GM18873 (cell line): ENCODE measurements at regions not wholly inside any gene's neighbourhood (a gene's known extent, or its start where the extent isn't known, plus 50 kb on each side); places are given as distances from the start of the nearest gene placed in this dataset.

Experiments used
- ATAC-seq: cut with Tn5 transposase; IDR thresholded peaks from one replicate; pipeline ENCODE4 v1.9.1; 2021; ENCODE audit warnings: mild to moderate bottlenecking, moderate library complexity, moderate number of reproducible peaks; ENCODE audit not compliant: unreplicated experiment, low FRiP score

DNA sequence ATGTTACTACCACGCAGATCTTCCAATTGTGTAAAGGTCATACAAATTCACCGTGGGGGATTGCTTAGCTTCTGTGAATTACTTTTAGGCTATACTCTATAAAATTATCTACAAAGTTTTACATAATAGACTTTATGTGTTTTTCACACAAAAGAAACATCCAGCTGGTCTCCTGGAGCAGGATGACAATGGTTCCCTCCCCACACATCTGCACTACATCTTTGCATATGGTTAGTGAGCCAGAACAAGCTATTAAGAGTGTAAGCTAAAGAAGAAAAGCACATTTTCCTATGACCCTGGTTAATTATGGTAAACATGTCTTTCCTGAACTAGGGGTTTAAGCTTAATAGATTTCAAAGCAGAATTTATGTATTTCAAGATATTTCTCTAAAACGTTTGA lies 295.1 kb downstream of the ASXL3 start:
- ATAC-seq, result no peak

DNA sequence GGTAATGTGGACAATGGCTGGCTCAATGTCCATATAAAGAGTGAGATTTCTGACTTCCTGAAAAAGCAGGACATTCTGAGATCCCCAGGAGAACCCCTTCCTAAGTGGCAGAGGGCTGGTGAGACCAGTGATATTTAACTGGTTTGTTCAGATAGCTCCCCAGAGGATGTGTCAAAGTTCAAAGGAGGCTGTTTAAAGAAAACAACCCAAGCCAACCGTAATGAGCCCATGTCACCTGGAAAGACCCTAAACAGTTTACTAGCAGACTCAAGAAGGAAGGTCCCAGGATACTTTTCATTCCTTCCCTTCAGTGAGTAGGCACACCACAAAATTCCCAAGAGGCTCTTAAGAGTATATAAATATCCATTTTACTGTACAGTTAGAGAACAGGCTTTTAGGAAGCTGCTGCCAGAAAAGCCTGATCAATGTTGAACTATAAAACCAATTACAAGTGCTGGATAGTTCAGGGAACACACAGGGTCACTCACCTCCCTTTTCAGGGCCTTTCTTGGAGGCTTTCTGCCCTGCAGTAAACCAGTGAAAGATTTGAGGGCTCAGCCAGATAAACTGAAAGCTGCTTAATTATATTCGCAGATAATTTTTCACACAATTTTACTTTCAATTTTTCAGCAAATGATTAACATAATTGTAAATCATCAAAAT lies 293.5 kb downstream of the ASXL3 start:
- ATAC-seq, result no peak

DNA sequence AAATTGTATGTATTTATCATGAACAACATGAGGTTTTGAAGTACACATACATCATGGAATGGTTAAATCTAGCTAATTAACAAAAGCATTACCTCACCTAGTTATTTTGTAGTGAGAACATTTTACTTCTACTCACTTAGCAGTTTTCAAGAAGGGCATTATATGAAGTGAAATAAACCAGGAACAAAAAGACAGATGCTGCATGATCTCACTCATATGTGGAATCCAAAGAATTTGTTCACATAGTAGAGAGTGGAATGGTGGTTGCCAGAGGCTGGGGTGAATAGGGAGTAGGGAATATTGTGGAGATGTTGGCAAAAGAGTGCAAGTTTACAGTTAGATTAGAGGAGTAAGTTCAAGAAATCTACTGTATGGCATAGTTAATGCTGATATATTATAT lies 292.0 kb downstream of the ASXL3 start:
- ATAC-seq, result no peak

DNA sequence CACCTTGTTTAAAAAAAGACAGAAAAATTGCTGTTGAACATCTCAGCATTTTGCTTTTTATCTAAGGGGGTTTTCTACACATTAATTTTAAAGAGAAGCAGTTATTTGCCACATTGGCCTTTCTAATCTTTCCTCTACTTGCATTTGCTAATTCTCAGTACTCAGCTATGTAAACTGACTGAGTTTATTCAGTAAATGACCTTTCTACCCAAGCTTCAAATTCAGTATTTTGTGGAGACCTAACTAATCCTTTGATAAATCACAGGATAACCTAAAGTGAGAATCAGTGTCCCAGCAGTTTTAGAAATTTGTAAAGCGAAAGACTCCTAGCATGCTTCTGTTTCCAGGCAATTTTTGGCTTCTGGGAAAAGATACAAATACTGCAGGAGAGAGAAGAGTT lies 288.4 kb downstream of the ASXL3 start:
- no peak for ATAC-seq

DNA sequence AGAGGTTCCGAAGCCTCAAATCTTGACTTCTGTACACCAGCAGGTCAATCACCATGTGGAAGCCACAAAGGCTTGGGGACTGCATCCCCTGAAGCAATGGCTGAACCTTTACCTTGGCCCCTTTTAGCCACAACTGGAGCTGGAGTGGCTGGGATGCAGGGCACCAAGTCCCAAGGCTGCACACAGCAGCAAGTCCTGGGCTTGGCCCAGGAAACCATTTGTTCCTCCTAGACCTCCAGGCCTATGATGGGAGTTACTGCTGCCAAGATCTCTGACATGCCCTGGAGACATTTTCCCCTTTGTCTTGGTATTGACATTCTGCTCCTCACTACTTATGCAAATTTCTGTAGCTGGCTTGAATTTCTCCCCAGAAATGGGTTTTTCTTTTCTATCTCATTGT lies 285.9 kb downstream of the ASXL3 start:
- ATAC-seq, result no peak

DNA sequence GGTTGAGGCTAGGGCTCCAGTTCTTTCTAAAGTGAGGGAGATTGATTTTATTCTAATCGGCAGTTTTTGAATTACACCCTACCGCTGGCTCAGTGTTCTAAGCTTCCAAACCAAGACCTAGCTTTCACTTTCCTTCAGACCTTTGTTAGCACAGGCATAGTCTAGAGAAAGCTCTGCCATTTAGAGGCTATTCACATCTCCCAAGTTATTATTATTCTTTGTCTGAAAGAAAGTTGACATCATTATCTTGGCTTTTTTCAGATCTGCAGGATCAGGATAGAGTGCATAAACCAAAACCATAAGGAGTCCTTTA lies 276.8 kb downstream of the ASXL3 start:
- no peak for ATAC-seq

DNA sequence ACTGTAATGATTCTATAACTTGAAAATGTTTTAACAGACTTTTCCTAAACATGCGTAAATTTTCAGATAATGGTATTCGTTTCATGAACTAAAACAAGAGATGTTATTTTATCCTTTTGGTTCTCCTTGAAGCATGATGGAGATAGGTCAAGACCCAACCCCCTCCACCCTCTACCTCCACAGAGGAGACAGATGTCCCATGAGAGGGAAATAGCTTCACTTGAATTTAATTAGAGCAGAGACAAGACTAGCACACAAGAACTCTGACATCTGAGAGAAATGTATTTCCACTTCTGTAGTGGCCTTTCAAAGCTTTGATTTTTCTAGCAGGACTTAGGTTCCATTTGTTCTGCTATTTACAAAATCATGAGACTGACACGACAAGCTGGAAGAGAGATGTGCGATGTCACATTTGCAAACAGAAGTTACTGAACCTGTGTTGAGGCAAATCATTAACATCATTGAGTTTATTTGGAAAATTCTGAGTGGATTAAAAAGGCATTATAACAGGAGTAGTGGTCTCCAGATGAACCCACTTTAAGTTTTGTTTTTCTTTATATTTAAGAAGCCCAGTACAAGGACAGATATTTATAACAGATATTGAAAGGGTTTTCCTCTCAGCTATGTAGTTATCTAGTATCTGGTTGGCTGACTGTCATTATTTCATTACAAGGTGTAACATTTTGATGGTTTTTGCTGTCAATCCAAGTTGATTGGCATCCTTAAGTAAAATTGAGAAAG lies 276.2 kb downstream of the ASXL3 start:
- no peak for ATAC-seq

DNA sequence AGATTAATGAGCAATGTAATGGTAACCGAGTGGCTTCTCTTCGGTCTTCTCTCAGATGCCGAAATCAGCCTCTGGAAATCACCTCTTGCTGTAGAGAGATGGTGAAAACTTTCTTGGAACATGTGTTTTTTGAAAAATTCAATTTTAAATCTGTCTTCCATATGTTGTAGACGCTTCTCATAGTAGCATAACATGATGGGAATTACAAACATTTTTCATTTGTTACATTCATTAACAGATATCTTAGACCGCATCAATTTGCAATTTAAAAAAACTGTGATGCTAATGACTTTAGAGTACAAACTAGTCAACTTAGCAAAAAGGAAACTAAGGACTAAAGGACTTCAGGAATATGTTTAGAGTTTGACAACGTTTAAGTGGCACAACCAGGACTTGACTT lies 275.2 kb downstream of the ASXL3 start:
- ATAC-seq, result no peak

DNA sequence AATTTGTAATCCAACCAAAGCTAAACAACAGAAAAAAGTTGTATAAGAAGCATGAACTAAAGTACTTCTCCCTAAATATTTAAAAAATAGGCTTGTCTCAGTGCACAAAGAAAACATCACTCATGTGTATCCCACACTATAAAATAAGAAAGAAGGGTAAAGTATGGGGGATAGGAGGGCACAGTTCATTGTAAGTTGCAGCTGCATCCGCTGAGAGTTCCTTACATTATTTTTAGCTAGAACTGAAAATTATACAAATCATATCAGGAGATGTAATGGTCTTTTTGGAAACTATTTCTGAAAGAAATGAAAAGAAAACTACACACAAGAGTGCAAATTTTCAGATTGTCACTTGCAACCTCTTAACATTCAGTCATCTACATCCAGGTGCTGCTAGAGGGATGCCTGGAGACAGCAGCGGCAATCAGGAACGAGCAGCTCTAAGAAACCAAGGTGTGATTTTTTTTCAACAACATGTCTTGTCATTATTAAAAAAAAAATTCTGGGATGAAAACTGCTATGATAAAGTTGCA lies 273.6 kb downstream of the ASXL3 start:
- no peak for ATAC-seq

DNA sequence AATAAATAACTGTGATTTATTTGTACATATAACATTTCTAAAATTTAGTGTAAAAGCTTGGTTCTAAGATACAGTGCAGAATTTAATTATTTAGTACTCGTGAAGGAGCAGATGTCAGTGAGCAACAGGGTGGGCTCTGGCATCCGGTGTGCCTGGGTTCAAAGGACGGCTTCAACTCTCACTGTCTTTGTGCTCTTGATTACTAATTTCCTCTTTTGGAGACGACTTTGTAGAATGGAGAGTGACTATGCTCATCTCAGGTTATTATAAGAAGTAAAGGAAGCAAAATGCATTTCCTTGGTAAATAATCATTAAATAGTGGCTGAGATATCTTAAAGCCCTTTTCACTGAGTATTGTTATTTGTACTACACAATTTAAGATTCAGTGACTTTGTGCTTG lies 271.7 kb downstream of the ASXL3 start:
- no peak for ATAC-seq

DNA sequence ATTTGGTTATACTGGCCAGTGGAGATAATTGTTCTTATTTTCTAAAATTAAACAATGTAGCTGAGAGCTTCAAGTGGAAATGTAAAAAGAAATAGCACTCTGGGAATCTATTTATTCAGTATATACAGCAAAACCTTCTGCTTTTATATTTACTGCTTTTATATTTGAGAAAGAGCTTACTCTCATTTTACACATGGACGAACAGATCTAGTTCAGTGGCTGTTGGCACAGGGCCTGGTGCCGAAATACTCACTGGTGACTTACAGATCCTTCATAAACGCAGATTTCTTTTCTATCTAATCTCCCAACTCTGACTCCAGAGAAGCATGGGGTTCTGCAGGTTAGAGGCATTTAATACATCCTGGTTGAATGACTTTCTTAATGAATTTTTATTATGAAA lies 266.2 kb downstream of the ASXL3 start:
- ATAC-seq, result no peak

DNA sequence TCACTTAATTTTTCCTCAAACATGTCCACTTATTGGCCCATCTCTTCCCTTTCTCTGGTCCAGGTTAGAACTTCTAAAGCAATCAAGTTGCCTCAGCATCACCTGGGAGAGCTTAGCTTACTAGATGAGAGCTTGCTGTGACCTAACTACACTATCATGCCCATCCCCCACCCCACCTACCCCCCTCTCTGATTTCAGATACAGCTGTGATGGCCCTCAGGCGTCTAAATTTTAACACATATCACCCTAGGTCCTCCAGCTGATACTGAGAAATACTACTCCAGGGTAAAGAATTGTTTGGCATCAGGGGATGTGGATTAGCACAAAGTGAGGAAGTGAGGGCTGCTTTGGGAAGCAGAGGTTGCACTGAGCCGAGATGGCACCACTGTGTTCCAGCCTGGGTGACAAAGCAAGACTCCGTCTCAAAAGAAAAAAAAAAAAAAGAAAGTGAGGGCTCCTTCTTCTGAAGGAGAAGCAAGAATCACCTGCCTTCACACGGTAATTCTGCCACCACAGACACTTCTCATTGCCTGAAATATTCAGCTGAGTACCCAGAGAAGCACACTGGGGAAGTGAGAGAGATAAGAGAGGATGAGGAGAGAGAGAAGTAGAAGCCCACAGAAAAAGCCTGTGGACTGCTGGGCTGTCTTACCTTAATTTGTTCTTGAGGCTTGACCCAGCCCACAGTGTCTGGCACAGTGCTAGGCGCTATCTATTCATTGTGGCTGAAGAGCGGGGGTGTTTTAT lies 263.4 kb downstream of the ASXL3 start:
- ATAC-seq, result no peak

DNA sequence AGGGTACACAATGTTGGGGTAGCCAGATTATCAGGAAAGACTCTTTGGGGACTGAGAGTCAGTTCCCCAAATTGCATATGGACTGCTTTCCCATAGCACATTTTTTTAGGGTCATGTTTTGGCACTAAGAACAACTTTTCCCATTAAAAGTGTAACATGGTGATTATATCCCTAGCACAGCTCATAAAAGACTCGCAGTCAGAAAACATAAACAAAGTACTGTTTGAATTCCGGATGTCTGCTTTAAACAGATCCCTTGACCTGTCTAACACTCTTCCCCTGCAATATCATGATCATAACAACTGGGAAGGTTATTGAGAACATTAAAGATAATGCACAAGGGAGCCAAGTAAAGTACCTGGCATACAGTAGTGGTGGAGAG lies 262.2 kb downstream of the ASXL3 start:
- ATAC-seq, result no peak

DNA sequence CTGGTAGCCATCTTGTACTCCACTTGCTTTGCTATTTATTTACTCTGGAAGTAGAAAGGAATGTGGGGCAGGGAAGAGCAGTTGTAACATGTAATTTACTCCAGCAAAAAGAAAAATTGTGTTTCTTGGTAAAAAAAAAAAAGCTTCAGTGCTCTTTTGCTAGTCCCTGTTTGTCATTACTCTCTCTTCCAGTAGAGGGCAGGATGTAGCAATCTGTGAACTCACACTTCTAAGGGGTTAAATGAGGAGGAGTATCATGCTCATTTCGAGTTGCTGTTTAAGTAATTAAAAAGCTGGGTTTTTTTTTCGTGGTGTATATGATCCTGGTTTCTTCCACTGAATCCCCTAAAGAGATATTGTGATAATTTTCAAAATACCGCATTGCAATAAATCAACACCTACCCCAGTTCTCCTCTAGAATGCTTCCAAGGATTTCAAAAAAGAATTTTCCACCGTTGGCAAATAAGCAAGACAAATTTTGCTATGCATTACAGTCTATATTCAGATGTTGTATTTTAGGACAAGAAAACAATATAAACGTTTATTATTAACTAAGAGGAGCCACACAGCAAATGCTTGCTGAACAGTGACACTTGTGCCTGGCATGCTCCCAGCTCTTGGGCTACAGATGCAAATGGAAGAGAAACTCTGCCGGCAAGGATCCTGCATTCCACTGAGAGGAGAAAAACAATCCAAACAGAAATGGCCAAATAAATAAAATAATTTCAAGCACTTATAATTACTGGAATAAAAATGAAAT lies 261.6 kb downstream of the ASXL3 start:
- no peak for ATAC-seq

DNA sequence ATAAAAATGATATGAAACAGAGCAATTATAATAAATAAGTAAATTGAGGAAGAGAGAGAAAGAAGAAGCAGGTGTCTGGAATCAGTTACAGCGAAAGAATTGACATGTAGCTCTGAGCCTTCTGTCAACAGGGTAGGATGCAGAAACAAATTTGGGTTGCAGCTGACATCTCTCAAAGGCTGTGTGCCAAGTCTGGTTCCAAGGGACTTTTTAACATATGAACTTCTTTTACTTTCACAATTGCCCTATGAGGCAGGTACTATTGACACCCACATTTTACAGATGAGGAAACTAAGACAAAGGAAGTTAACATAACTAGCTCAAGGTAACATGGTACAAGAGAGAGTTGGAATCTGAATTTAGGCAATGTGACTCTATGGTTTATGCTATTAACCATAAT lies 260.0 kb downstream of the ASXL3 start:
- ATAC-seq, result no peak

DNA sequence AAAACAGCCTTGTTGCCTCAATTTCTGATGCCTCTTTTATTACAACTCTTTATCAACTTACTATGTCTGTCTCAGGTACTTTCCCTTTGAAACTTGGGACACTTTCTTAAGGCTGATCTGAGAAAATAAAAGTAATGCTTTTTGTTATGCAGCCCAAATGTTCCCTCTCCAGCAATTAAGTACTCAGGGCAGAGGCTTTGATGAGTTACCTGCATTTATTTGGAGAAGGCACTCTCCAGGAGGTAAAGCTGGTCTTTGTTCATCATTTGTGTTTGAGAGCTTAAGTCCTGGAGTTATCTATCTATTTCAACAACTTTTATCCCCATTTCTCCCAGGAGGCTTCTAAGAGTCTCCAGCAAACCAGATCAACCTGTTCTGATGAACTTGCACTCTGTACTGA lies 259.2 kb downstream of the ASXL3 start:
- no peak for ATAC-seq

DNA sequence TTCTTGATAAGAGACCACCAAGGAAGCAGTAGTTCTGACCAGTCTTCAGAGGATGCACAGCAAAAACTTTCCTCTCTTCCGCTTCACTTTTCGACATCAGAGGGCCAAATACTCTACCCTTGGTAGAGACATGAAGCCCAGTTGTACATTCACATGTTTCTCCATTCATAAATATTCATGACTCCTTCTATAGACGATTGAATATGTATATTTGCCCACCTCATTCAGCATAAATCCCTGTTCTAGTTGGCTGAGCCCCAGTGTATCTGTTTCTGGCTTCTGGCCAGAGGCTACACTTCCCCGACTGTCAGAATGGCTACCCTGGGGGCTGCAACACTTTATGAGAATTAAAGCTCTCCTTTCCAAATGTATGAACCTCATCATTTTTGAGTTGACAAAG lies 258.5 kb downstream of the ASXL3 start:
- ATAC-seq, result no peak

DNA sequence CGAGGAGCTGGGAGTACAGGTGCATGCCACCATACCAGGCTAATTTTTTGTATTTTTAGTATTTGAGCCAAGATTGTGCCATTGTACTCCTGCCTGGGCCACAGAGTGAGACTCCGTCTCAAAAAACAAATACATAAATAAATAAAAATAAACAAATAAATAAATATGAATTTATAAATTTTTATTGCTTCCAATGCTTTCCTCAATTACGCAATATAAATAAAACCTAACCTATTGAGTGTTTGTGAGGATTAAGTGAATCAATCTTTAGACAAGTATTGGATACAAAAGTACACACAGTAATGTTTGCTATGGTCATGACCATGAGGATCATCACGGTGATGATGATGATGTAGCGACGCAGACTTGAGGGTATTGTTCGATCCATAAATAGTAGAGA lies 257.4 kb downstream of the ASXL3 start:
- ATAC-seq, result no peak

DNA sequence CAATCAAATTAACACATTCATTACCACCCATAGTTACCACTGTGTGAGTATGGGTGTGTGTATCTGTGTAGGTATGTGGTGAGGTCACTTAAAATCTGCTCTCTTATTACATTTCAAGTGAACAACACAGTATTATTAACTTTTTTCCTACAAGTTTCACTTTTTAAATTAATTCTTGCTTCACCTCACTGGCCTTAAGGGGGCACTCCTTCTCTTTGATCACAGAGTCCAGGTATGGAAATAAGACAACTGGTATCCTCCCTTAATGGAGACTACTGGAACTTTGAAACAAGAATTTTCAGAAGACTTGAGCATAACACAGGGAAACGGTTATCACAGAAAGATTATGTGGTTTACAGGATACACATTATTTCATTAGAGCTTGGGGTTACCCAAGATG lies 255.8 kb downstream of the ASXL3 start:
- ATAC-seq, result no peak

DNA sequence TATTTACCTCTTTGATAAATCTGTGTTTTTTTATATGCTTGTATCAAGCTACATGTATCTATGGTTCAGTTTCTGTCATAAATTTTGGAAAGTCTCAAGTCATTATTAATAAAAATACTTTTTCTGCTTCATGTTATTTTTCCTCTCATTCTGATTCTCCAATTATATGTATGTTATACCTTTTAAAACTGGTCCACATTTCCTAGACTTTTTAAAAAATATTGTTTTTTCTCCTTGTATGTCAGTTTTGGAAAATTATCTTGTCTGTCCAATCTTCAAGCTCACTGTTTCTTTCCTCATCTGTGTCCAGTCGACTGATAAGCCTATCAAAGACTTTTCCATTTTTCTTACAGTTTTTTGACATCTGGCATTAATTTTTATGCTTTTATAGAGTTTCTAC lies 253.4 kb downstream of the ASXL3 start:
- no peak for ATAC-seq

DNA sequence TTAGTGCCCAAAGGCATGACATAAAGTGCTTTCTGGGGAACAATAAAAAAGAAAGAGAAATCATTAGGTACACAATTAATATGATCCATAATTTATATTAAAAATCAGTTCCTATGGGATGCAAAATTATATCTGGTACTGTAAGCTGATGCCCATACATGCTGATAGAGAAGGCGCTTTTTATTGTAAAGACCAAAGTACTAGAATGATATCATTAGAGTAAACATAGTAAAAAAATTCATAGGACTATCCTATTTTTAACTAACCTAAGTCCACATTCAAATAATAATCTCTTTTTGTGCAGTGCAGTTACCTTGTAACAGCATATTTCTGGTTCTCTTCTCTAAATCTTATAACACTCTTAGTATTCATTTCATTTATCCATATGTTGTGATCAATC lies 252.2 kb downstream of the ASXL3 start:
- no peak for ATAC-seq
